Natural killer cell (primary cell): ENCODE measurements at regions not wholly inside any gene's neighbourhood (a gene's known extent, or its start where the extent isn't known, plus 50 kb on each side); places are given as distances from the start of the nearest gene placed in this dataset.

ENCODE experiments used
- ATAC-seq, 3 donors: fragments of 150-1000 bp in 2 of 3; fragments of 200-7000 bp in 1 of 3; cut with Tn5 transposase; 1 replicate in 1 of 3; 2 replicates in 2 of 3; pipeline ENCODE4 v1.10.0; 2021; ENCODE audit warnings: mild to moderate bottlenecking in 2 of 3, moderate library complexity in 2 of 3
- DNase-seq, 2 donors: peaks; one replicate each; pipeline versions ENCODE4 v3.0.0 to v3.0.0-alpha.2; 2013 to 2021; ENCODE audit warnings: mixed read lengths in 1 of 2
- H3K27ac ChIP-seq: one replicate; pipeline ENCODE4 v1.5.1; 2013; ENCODE audit warnings: mild to moderate bottlenecking, low read length
- H3K27me3 ChIP-seq: one replicate; pipeline ENCODE4 v1.6.1; 2013; ENCODE audit warnings: low read length; ENCODE audit not compliant: control insufficient read depth, insufficient read depth
- H3K36me3 ChIP-seq: one replicate; pipeline ENCODE4 v1.6.1; 2013; ENCODE audit warnings: low read length; ENCODE audit not compliant: control insufficient read depth, insufficient read depth
- H3K4me1 ChIP-seq: one replicate; pipeline ENCODE4 v1.6.1; 2013; ENCODE audit warnings: low read length; ENCODE audit not compliant: control insufficient read depth, insufficient read depth
- H3K4me3 ChIP-seq: one replicate; pipeline ENCODE4 v1.5.1; 2013; ENCODE audit warnings: low read length
- H3K9me3 ChIP-seq: one replicate; pipeline ENCODE4 v1.6.1; 2013; ENCODE audit warnings: low read length; ENCODE audit not compliant: control insufficient read depth, insufficient read depth
- H3K27ac Mint-ChIP-seq, 2 donors: one replicate each; pipeline ENCODE4 v1.8.0; 2022; ENCODE audit warnings: mild to moderate bottlenecking in 2 of 2, mixed read lengths in 2 of 2, moderate library complexity in 1 of 2
- H3K27me3 Mint-ChIP-seq, 2 donors: one replicate each; pipeline ENCODE4 v1.8.0; 2022; ENCODE audit warnings: low read depth in 2 of 2, mixed read lengths in 2 of 2
- H3K36me3 Mint-ChIP-seq: one replicate; pipeline ENCODE4 v1.8.0; 2022; ENCODE audit warnings: mixed read lengths
- H3K4me1 Mint-ChIP-seq, 2 donors: one replicate each; pipeline ENCODE4 v1.8.0; 2022; ENCODE audit warnings: mixed read lengths in 2 of 2
- H3K4me3 Mint-ChIP-seq: one replicate; pipeline ENCODE4 v1.8.0; 2022; ENCODE audit warnings: mild to moderate bottlenecking, moderate library complexity, mixed read lengths
- H3K9me3 Mint-ChIP-seq, 2 donors: one replicate each; pipeline ENCODE4 v1.8.0; 2022; ENCODE audit warnings: mixed read lengths in 2 of 2
- WGBS: methylation state at CpG from one replicate; pipeline ENCODE4 v1.1.7; 2013; ENCODE audit warnings: missing lambda C conversion rate; ENCODE audit not compliant: insufficient coverage; 5-methylcytosine and 5-hydroxymethylcytosine counted together
- intact Hi-C: fragments of 100-400 bp; cut with micrococcal nuclease; formaldehyde crosslinking; loops from one replicate; pipeline ENCODE4 v1.14.2; 2022
- TF ChIP-seq, protein P1 (sequence below): fragments of 200-600 bp; IDR thresholded peaks from one replicate; pipeline ENCODE4 v1.8.0; 2022; ENCODE audit warnings: antibody characterized with exemption

DNA sequence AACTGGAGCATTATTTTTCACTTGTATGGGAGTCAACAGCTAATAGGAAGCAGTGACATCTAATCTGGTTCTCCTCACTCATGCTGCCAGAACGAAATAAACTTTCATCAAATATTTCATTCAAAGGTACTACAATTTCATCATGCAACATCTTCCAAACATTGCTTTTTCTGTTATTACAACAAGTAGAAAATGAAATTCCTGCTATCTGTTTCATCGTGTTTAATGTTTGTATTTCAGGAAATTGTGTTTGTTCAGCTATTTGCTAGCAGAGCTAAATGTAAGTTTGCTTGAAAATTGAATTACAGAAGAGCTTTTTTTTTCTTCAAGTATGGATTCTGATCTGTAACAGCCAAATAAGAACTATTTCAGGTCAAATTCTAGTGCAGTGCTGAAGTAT is 90.1 kb downstream of the SLITRK6 start:
- no peaks in the 10 kb centered on the region for H3K4me1 Mint-ChIP-seq
- ATAC-seq (no peak), DNase-seq (no peak)
- peaks cover 4 to 6% of the 10 kb centered on the region in 2 donors for H3K9me3 Mint-ChIP-seq
- Histone ChIP-seq H3K4me1 (no peaks in the 10 kb centered on the region), H3K36me3 (no peaks in the 10 kb centered on the region), H3K27me3 (no peaks in the 10 kb centered on the region), H3K27ac (no peak overlapping the region), H3K9me3 (peaks cover 3% of the 10 kb centered on the region), H3K4me3 (no peak overlapping the region)
- H3K27me3 Mint-ChIP-seq = no peaks in the 10 kb centered on the region
- H3K27ac Mint-ChIP-seq = no peak overlapping the region
- TF ChIP-seq, protein P1, sequence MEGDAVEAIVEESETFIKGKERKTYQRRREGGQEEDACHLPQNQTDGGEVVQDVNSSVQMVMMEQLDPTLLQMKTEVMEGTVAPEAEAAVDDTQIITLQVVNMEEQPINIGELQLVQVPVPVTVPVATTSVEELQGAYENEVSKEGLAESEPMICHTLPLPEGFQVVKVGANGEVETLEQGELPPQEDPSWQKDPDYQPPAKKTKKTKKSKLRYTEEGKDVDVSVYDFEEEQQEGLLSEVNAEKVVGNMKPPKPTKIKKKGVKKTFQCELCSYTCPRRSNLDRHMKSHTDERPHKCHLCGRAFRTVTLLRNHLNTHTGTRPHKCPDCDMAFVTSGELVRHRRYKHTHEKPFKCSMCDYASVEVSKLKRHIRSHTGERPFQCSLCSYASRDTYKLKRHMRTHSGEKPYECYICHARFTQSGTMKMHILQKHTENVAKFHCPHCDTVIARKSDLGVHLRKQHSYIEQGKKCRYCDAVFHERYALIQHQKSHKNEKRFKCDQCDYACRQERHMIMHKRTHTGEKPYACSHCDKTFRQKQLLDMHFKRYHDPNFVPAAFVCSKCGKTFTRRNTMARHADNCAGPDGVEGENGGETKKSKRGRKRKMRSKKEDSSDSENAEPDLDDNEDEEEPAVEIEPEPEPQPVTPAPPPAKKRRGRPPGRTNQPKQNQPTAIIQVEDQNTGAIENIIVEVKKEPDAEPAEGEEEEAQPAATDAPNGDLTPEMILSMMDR = no peak
- intact Hi-C loops = no loop called here
- WGBS = 58% methylated on average over 2 of the region's 2 CpGs
- H3K4me3 Mint-ChIP-seq = no peak overlapping the region
- peaks cover 8% of the 10 kb centered on the region for H3K36me3 Mint-ChIP-seq

DNA sequence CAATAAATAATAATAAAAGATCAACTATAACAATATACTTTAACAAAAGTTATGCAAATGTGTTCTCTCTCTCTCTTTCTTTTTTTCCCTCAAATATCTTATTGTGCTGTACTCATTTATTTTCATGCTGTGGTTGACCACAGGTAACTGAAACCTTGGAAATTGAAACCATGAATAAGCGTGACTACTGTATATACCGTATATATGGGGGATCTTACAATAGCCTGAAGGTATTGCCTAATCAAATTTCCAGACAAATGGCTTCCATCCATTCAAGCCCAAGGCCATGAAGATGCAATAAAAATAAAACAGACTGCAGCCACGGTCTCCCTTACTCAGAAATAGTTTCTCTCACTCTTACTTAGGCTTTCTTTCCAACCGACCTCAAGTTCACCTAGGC is 98.3 kb downstream of the SLITRK6 start:
- Histone ChIP-seq H3K9me3 (peaks cover 2% of the 10 kb centered on the region), H3K36me3 (no peaks in the 10 kb centered on the region), H3K27me3 (no peaks in the 10 kb centered on the region), H3K27ac (no peak overlapping the region), H3K4me1 (no peaks in the 10 kb centered on the region), H3K4me3 (no peak overlapping the region)
- Mint-ChIP-seq H3K4me1 (no peaks in the 10 kb centered on the region), H3K9me3 (peaks cover 10 to 16% of the 10 kb centered on the region in 2 donors), H3K36me3 (peaks cover 8% of the 10 kb centered on the region), H3K27ac (no peak overlapping the region), H3K4me3 (no peak overlapping the region), H3K27me3 (no peaks in the 10 kb centered on the region)
- ATAC-seq (no peak), DNase-seq (no peak)
- 65% methylated on average over 4 of the region's 4 CpGs for WGBS
- intact Hi-C loops = no loop called here
- TF ChIP-seq, protein P1 = no peak

DNA sequence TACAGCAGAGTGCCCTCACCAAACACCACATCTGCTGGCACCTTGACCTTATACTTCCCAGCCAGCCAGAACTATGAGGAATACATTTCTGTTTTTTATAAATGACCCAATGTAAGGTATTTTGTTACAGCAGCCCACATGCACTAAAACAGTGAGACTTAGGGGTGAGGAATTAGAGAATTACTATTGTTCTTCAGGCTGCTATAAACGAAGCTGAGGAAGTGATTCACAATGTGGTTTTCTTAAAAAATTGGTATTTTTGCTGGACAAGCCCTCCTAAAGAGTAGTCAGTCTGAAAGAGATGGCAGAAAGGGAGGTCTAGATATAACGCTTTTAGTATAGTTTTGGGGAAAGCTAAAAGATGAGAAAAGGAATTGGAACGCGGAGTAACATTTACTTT is 101.0 kb downstream of the SLITRK6 start:
- no peaks in the 10 kb centered on the region for H3K4me1 Mint-ChIP-seq
- DNase-seq (no peak), ATAC-seq (no peak)
- no peak overlapping the region for H3K27ac Mint-ChIP-seq
- no peaks in the 10 kb centered on the region for H3K4me1 ChIP-seq
- WGBS = 54% methylated on average over 4 of the region's 4 CpGs
- peaks cover 2% of the 10 kb centered on the region for H3K9me3 ChIP-seq
- TF ChIP-seq, protein P1 = no peak
- H3K9me3 Mint-ChIP-seq = peaks cover 13 to 20% of the 10 kb centered on the region in 2 donors
- no peak overlapping the region for H3K4me3 ChIP-seq
- H3K27me3 ChIP-seq = no peaks in the 10 kb centered on the region
- intact Hi-C loops = no loop called here
- no peaks in the 10 kb centered on the region for H3K36me3 ChIP-seq
- H3K27ac ChIP-seq = no peak overlapping the region
- H3K27me3 Mint-ChIP-seq = no peaks in the 10 kb centered on the region
- no peaks in the 10 kb centered on the region for H3K36me3 Mint-ChIP-seq
- no peak overlapping the region for H3K4me3 Mint-ChIP-seq

DNA sequence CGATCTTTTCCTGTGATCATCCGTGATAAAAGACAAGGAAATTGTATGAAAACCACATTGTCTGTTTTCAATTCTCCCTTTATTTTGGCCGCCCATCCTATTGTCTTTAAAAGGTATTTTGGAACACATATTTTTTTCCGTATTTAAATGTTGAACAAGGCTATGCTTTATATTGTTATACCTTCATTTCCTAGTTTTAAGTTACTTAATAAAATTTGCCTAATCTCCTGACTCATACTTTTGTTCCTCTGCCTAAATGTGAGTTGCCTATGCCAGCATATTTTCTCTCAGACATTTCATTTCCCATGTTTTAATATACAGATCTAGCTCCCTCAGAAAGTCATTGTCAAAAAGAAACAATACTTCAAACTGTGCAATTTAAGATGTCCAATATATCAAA is 104.2 kb downstream of the SLITRK6 start:
- Mint-ChIP-seq H3K36me3 (no peaks in the 10 kb centered on the region), H3K27ac (no peak overlapping the region), H3K4me3 (no peak overlapping the region), H3K27me3 (no peaks in the 10 kb centered on the region), H3K4me1 (no peaks in the 10 kb centered on the region), H3K9me3 (peaks cover 11 to 18% of the 10 kb centered on the region in 2 donors)
- Histone ChIP-seq H3K4me3 (no peak overlapping the region), H3K9me3 (peaks cover 2% of the 10 kb centered on the region), H3K27ac (no peak overlapping the region), H3K36me3 (no peaks in the 10 kb centered on the region), H3K27me3 (no peaks in the 10 kb centered on the region), H3K4me1 (no peaks in the 10 kb centered on the region)
- intact Hi-C loops = no loop called here
- 38% methylated on average over 3 of the region's 4 CpGs for WGBS
- TF ChIP-seq, protein P1 = no peak
- no peak for ATAC-seq
- no peak for DNase-seq
